Keratinocyte (primary cell): ENCODE measurements at regions not wholly inside any gene's neighbourhood (a gene's known extent, or its start where the extent isn't known, plus 50 kb on each side); places are given as distances from the start of the nearest gene placed in this dataset.

ENCODE experiments used
- DNase-seq: peaks from one replicate; pipeline ENCODE4 v3.0.0-alpha.2; 2011; ENCODE audit warnings: low read depth, missing footprints, low spot score
- FAIRE-seq: peaks from 2 replicates; lab custom pipeline; 2011; peaks lifted over from hg19 to GRCh38; lab: Jason Lieb, UNC
- H2AFZ ChIP-seq: 2 replicates; pipeline ENCODE4 v1.6.0; 2012; ENCODE audit warnings: low read length, control low read depth, inconsistent platforms; ENCODE audit not compliant: control insufficient read depth
- H3K27ac ChIP-seq: 2 replicates; pipeline ENCODE4 v1.5.1; 2011; ENCODE audit warnings: low read length; ENCODE audit not compliant: control insufficient read depth, insufficient read depth
- H3K27me3 ChIP-seq: 3 replicates; pipeline ENCODE4 v1.6.0; 2011; ENCODE audit warnings: low read length; ENCODE audit not compliant: control insufficient read depth, insufficient read depth; ENCODE audit errors: extremely low read depth
- H3K36me3 ChIP-seq, 2 experiments: 2 replicates in 1 of 2; 3 replicates in 1 of 2; pipeline ENCODE4 v1.5.1; 2011; ENCODE audit warnings: low read length in 2 of 2, mild to moderate bottlenecking in 1 of 2; ENCODE audit not compliant: control insufficient read depth in 2 of 2, insufficient read depth in 2 of 2; ENCODE audit errors: extremely low read depth in 1 of 2
- H3K4me1 ChIP-seq: 3 replicates; pipeline ENCODE4 v1.5.1; 2011; ENCODE audit warnings: low read length; ENCODE audit not compliant: control insufficient read depth, insufficient read depth; ENCODE audit errors: extremely low read depth
- H3K4me2 ChIP-seq: 3 replicates; pipeline ENCODE4 v1.6.0; 2011; ENCODE audit warnings: low read depth, low read length; ENCODE audit not compliant: control insufficient read depth, insufficient read depth; ENCODE audit errors: extremely low read depth
- H3K4me3 ChIP-seq, 3 experiments: fragments of 200-600 bp in 1 of 3; sonication (generic) in 1 of 3; 2 replicates in 2 of 3; 3 replicates in 1 of 3; pipeline ENCODE4 v1.5.1; 2011 to 2016; ENCODE audit warnings: low read length in 3 of 3, mild to moderate bottlenecking in 3 of 3, control low read depth in 2 of 3, inconsistent platforms in 1 of 3, low read depth in 1 of 3, mixed read lengths in 1 of 3, mixed run types in 1 of 3, moderate library complexity in 1 of 3; ENCODE audit not compliant: control insufficient read depth in 2 of 3, insufficient read depth in 2 of 3; ENCODE audit errors: extremely low read depth in 1 of 3
- H3K79me2 ChIP-seq: 2 replicates; pipeline ENCODE4 v1.6.0; 2012; ENCODE audit warnings: low read length; ENCODE audit not compliant: control insufficient read depth, insufficient read depth
- H3K9ac ChIP-seq: 3 replicates; pipeline ENCODE4 v1.6.0; 2011; ENCODE audit warnings: low read length; ENCODE audit not compliant: control insufficient read depth, insufficient read depth; ENCODE audit errors: extremely low read depth
- H3K9me1 ChIP-seq: 3 replicates; pipeline ENCODE4 v1.6.0; 2011; ENCODE audit warnings: low read length; ENCODE audit not compliant: control insufficient read depth, insufficient read depth; ENCODE audit errors: extremely low read depth
- H3K9me3 ChIP-seq: 2 replicates; pipeline ENCODE4 v1.5.1; 2012; ENCODE audit warnings: low read depth, low read length; ENCODE audit not compliant: control insufficient read depth
- H4K20me1 ChIP-seq: 3 replicates; pipeline ENCODE4 v1.6.0; 2011; ENCODE audit warnings: low read length; ENCODE audit not compliant: control insufficient read depth, insufficient read depth; ENCODE audit errors: extremely low read depth
- CTCF ChIP-seq, 3 experiments: IDR thresholded peaks in 1 of 3; conservative IDR thresholded peaks in 1 of 3; optimal IDR thresholded peaks in 1 of 3; 2 replicates in 2 of 3; 3 replicates in 1 of 3; pipeline versions ENCODE3 to v1.5.1; 2011; ENCODE audit warnings: low read length in 3 of 3, mild to moderate bottlenecking in 3 of 3, moderate library complexity in 2 of 3, control low read depth in 1 of 3, inconsistent platforms in 1 of 3; ENCODE audit not compliant: insufficient read depth in 2 of 3; ENCODE audit errors: extremely low read depth in 1 of 3
- EZH2 ChIP-seq: IDR thresholded peaks from one replicate; pipeline ENCODE4 v1.6.1; 2012; ENCODE audit warnings: inconsistent platforms, mild to moderate bottlenecking, low read length, moderate library complexity
- dilution Hi-C: fragments of 300-500 bp; cut with MboI; formaldehyde crosslinking; loops from one replicate; pipeline ENCODE4 v1.7.0; 2020; ENCODE audit warnings: low sequenced_read_pairs; ENCODE audit not compliant: extremely low pct_ligation_motif_present

- Histone ChIP-seq H3K4me1 (peaks cover 11% of the 10 kb centered on the region), H3K4me2 (no peak overlapping the region), H3K9me3 (no peaks in the 10 kb centered on the region), H3K9me1 (no peaks in the 10 kb centered on the region), H3K27me3 (no peaks in the 10 kb centered on the region), H2AFZ (no peak overlapping the region), H3K36me3 (no peaks in the 10 kb centered on the region), H3K4me3 (no peak overlapping the region), H3K27ac (no peak overlapping the region), H3K79me2 (no peaks in the 10 kb centered on the region), H3K9ac (no peak overlapping the region), H4K20me1 (no peaks in the 10 kb centered on the region)
- TF ChIP-seq EZH2 (no peak), CTCF (optimal IDR thresholded peaks at IDR 0.05 in 1 of 3, IDR thresholded peaks at IDR 0.05 in 1 of 3, conservative IDR thresholded peaks at IDR 0.05 in 1 of 3; ENCODE audit: extremely low read depth in 1 of 3, insufficient read depth in 2 of 3, low read length in 3 of 3) (no peak)
- dilution Hi-C loops: no loop called here
- no peak for FAIRE-seq
- DNase-seq: no peak
Observed at GRCh38 chr2:134002921-134003320, 251.0 kb upstream of the MGAT5 start.

- no peak overlapping the region for H3K27ac ChIP-seq
- no peaks in the 10 kb centered on the region for H3K9me1 ChIP-seq
- dilution Hi-C loops: no loop called here
- H2AFZ ChIP-seq: no peak overlapping the region
- H3K36me3 ChIP-seq: no peaks in the 10 kb centered on the region
- DNase-seq: no peak
- TF ChIP-seq EZH2 (no peak), CTCF (optimal IDR thresholded peaks at IDR 0.05 in 1 of 3, IDR thresholded peaks at IDR 0.05 in 1 of 3, conservative IDR thresholded peaks at IDR 0.05 in 1 of 3; ENCODE audit: extremely low read depth in 1 of 3, insufficient read depth in 2 of 3, low read length in 3 of 3) (no peak)
- no peak for FAIRE-seq
- no peak overlapping the region for H3K9ac ChIP-seq
- no peak overlapping the region for H3K4me3 ChIP-seq
- no peaks in the 10 kb centered on the region for H4K20me1 ChIP-seq
- H3K79me2 ChIP-seq: no peaks in the 10 kb centered on the region
- no peaks in the 10 kb centered on the region for H3K9me3 ChIP-seq
- H3K4me1 ChIP-seq: peaks cover 11% of the 10 kb centered on the region
- H3K27me3 ChIP-seq: no peaks in the 10 kb centered on the region
- no peak overlapping the region for H3K4me2 ChIP-seq
Observed at GRCh38 chr2:134004467-134004866, 249.4 kb upstream of the MGAT5 start.
